H1 (cell line): ENCODE measurements at regions not wholly inside any gene's neighbourhood (a gene's known extent, or its start where the extent isn't known, plus 50 kb on each side); places are given as distances from the start of the nearest gene placed in this dataset.

ENCODE experiments used
- CTCF ChIA-PET: fragments of 300-600 bp; sonication (Branson Sonifier 250); formaldehyde crosslinking; loops from one replicate; lab custom pipeline; 2021; ENCODE audit not compliant: partially characterized antibody; lab: Charles Lee
- POLR2A ChIA-PET: fragments of 300-600 bp; sonication (Branson Sonifier 250); formaldehyde crosslinking; loops from one replicate; lab custom pipeline; 2021; ENCODE audit warnings: inconsistent platforms; ENCODE audit not compliant: partially characterized antibody; lab: Charles Lee
- DNase-seq, 2 experiments: peaks; one replicate each; pipeline versions ENCODE4 v3.0.0 to v3.0.0-alpha.2; 2010 to 2022; ENCODE audit warnings: low spot score in 2 of 2, low read depth in 1 of 2, mixed read lengths in 1 of 2
- FAIRE-seq: peaks from 2 replicates; lab custom pipeline; 2011; peaks lifted over from hg19 to GRCh38; lab: Jason Lieb, UNC
- H2AFZ ChIP-seq: 2 replicates; pipeline ENCODE4 v1.8.1; 2012; ENCODE audit warnings: low read length, inconsistent platforms
- H2AK5ac ChIP-seq: 2 replicates; pipeline ENCODE4 v1.6.1; 2013; ENCODE audit warnings: low read depth, low read length
- H2BK120ac ChIP-seq: replicated peaks from 2 replicates; pipeline ENCODE3; 2013; ENCODE audit warnings: low read depth, low read length, inconsistent platforms
- H2BK12ac ChIP-seq: 2 replicates; pipeline ENCODE4 v1.6.1; 2013; ENCODE audit warnings: low read depth, low read length
- H2BK15ac ChIP-seq: 2 replicates; pipeline ENCODE4 v1.6.1; 2013; ENCODE audit warnings: low read length
- H2BK20ac ChIP-seq: 2 replicates; pipeline ENCODE4 v1.6.1; 2013; ENCODE audit warnings: low read length
- H2BK5ac ChIP-seq: 2 replicates; pipeline ENCODE4 v1.6.1; 2013; ENCODE audit warnings: low read depth, low read length
- H3K14ac ChIP-seq: 2 replicates; pipeline ENCODE4 v1.6.1; 2013; ENCODE audit warnings: inconsistent platforms; ENCODE audit not compliant: insufficient read length
- H3K18ac ChIP-seq: 2 replicates; pipeline ENCODE4 v1.6.1; 2013; ENCODE audit warnings: low read length; ENCODE audit errors: extremely low read depth
- H3K23ac ChIP-seq: 2 replicates; pipeline ENCODE4 v1.6.1; 2013; ENCODE audit warnings: inconsistent platforms; ENCODE audit not compliant: insufficient read length
- H3K23me2 ChIP-seq: 2 replicates; pipeline ENCODE4 v1.6.1; 2013; ENCODE audit warnings: low read depth, low read length
- H3K27ac ChIP-seq: 2 replicates; pipeline ENCODE4 v1.6.1; 2011; ENCODE audit warnings: low read depth, low read length, inconsistent platforms
- H3K27me3 ChIP-seq, 4 experiments: replicated peaks in 1 of 4; 1 replicate in 1 of 4; 2 replicates in 3 of 4; pipeline versions ENCODE4 v1.6.1 to v1.8.1; 2011 to 2013; ENCODE audit warnings: low read length in 3 of 4, mild to moderate bottlenecking in 3 of 4, inconsistent platforms in 2 of 4, mixed read lengths in 2 of 4, moderate library complexity in 1 of 4; ENCODE audit not compliant: control insufficient read depth in 3 of 4, insufficient read depth in 3 of 4; ENCODE audit errors: extremely low read depth in 1 of 4
- H3K36me3 ChIP-seq, 4 experiments: 2 replicates each; pipeline versions ENCODE4 v1.6.1 to v1.8.1; 2011 to 2013; ENCODE audit warnings: mild to moderate bottlenecking in 4 of 4, low read length in 3 of 4, moderate library complexity in 2 of 4, control low read depth in 1 of 4, inconsistent platforms in 1 of 4; ENCODE audit not compliant: insufficient read depth in 4 of 4, control insufficient read depth in 2 of 4
- H3K4ac ChIP-seq: replicated peaks from 2 replicates; pipeline ENCODE3; 2013; ENCODE audit warnings: low read length, low read depth, mixed read lengths, inconsistent platforms; ENCODE audit not compliant: insufficient read length
- H3K4me1 ChIP-seq, 4 experiments: replicated peaks in 1 of 4; 1 replicate in 1 of 4; 2 replicates in 3 of 4; pipeline versions ENCODE4 v1.6.1 to v1.8.1; 2011 to 2013; ENCODE audit warnings: low read length in 3 of 4, inconsistent platforms in 2 of 4, mixed read lengths in 1 of 4; ENCODE audit not compliant: insufficient read depth in 4 of 4, control insufficient read depth in 3 of 4
- H3K4me2 ChIP-seq, 2 experiments: 2 replicates each; pipeline versions ENCODE4 v1.6.1 to v1.8.1; 2011 to 2013; ENCODE audit warnings: low read depth in 2 of 2, low read length in 2 of 2, control low read depth in 1 of 2, inconsistent platforms in 1 of 2, mild to moderate bottlenecking in 1 of 2; ENCODE audit not compliant: insufficient read depth in 1 of 2
- H3K4me3 ChIP-seq, 4 experiments: fragments of 200-600, 300-600 bp in 1 of 4; sonication (generic), shearing (Covaris generic), sonication (Bioruptor Twin) in 1 of 4; 2 replicates each; pipeline versions ENCODE4 v1.5.1 to v1.8.1; 2011 to 2016; ENCODE audit warnings: low read length in 4 of 4, low read depth in 3 of 4, control low read depth in 2 of 4, inconsistent platforms in 2 of 4, mild to moderate bottlenecking in 2 of 4, mixed read lengths in 1 of 4, moderate library complexity in 1 of 4; ENCODE audit not compliant: insufficient read depth in 2 of 4; ENCODE audit errors: extremely low read depth in 1 of 4
- H3K56ac ChIP-seq: replicated peaks from 2 replicates; pipeline ENCODE3; 2013; ENCODE audit warnings: low read depth, mild to moderate bottlenecking, mixed read lengths, low read length, inconsistent platforms; ENCODE audit not compliant: insufficient read length
- H3K79me1 ChIP-seq: 2 replicates; pipeline ENCODE4 v1.6.1; 2013; ENCODE audit warnings: low read depth, low read length, control low read depth
- H3K79me2 ChIP-seq, 2 experiments: 2 replicates each; pipeline versions ENCODE4 v1.6.1 to v1.8.1; 2012 to 2013; ENCODE audit warnings: low read length in 2 of 2, mild to moderate bottlenecking in 2 of 2, inconsistent platforms in 1 of 2; ENCODE audit not compliant: insufficient read depth in 2 of 2, control insufficient read depth in 1 of 2
- H3K9ac ChIP-seq, 4 experiments: replicated peaks in 1 of 4; 1 replicate in 1 of 4; 2 replicates in 3 of 4; pipeline versions ENCODE4 v1.6.1 to v1.8.1; 2011 to 2013; ENCODE audit warnings: low read depth in 3 of 4, low read length in 3 of 4, control low read depth in 2 of 4, mild to moderate bottlenecking in 2 of 4, moderate library complexity in 2 of 4, inconsistent platforms in 1 of 4; ENCODE audit errors: extremely low read depth in 1 of 4
- H3K9me3 ChIP-seq, 2 experiments: 2 replicates each; pipeline versions ENCODE4 v1.6.1 to v1.8.1; 2012 to 2013; ENCODE audit warnings: mild to moderate bottlenecking in 2 of 2, moderate library complexity in 2 of 2, control low read depth in 1 of 2, inconsistent platforms in 1 of 2, low read depth in 1 of 2, low read length in 1 of 2, mixed read lengths in 1 of 2; ENCODE audit not compliant: insufficient read depth in 2 of 2
- H4K20me1 ChIP-seq, 2 experiments: replicated peaks in 1 of 2; 2 replicates each; pipeline versions ENCODE3 to v1.8.1; 2011 to 2013; ENCODE audit warnings: inconsistent platforms in 2 of 2, low read length in 2 of 2, mild to moderate bottlenecking in 1 of 2; ENCODE audit not compliant: insufficient read depth in 2 of 2, control insufficient read depth in 1 of 2
- H4K5ac ChIP-seq: 2 replicates; pipeline ENCODE4 v1.6.1; 2013; ENCODE audit warnings: low read length, low read depth, mixed read lengths, inconsistent platforms; ENCODE audit not compliant: insufficient read length
- H4K8ac ChIP-seq: 2 replicates; pipeline ENCODE4 v1.8.0; 2013; ENCODE audit warnings: mild to moderate bottlenecking, moderate library complexity, low read length, inconsistent platforms; ENCODE audit not compliant: insufficient read depth; ENCODE audit errors: extremely low read depth
- H4K91ac ChIP-seq: replicated peaks from 2 replicates; pipeline ENCODE3; 2013; ENCODE audit warnings: low read length, mixed read lengths, inconsistent platforms; ENCODE audit not compliant: insufficient read length
- ATF3 ChIP-seq: IDR thresholded peaks from 2 replicates; pipeline ENCODE4 v1.6.1; 2011; ENCODE audit warnings: low read depth, mild to moderate bottlenecking, low read length; ENCODE audit not compliant: insufficient read depth
- CBX5 ChIP-seq: fragments of 300-800, 300-1000 bp; sonication (generic); IDR thresholded peaks from 2 replicates; pipeline ENCODE4 v1.7.1; 2016; ENCODE audit warnings: antibody characterized with exemption, low read length, low read depth
- CEBPB ChIP-seq: IDR thresholded peaks from 2 replicates; pipeline ENCODE4 v1.6.1; 2012; ENCODE audit warnings: low read depth, low read length
- EZH2 ChIP-seq: fragments of 200-600 bp; sonication (generic); IDR thresholded peaks from 2 replicates; pipeline ENCODE4 v1.7.1; 2012; ENCODE audit warnings: low read depth, mild to moderate bottlenecking, moderate library complexity, low read length, inconsistent platforms; ENCODE audit not compliant: severe bottlenecking
- KDM4A ChIP-seq: IDR thresholded peaks from one replicate; pipeline ENCODE4 v1.7.1; 2012; ENCODE audit warnings: low read depth, mild to moderate bottlenecking, moderate library complexity, low read length, inconsistent platforms; ENCODE audit not compliant: severe bottlenecking
- NANOG ChIP-seq: IDR thresholded peaks from 2 replicates; pipeline ENCODE4 v1.6.1; 2011; ENCODE audit warnings: low read length, low read depth, mild to moderate bottlenecking, inconsistent platforms; ENCODE audit not compliant: insufficient read depth, poor library complexity, severe bottlenecking
- NRF1 ChIP-seq: IDR thresholded peaks from 2 replicates; pipeline ENCODE4 v1.6.1; 2011; ENCODE audit warnings: mild to moderate bottlenecking, low read depth, low read length, improper control_type of control experiment
- POLR2A ChIP-seq, 2 experiments: IDR thresholded peaks; 1 replicate in 1 of 2; 2 replicates in 1 of 2; pipeline ENCODE4 v1.6.1; 2011; ENCODE audit warnings: low read depth in 2 of 2, low read length in 2 of 2, mild to moderate bottlenecking in 2 of 2; ENCODE audit errors: control extremely low read depth in 1 of 2
- POLR2AphosphoS5 ChIP-seq: IDR thresholded peaks from 2 replicates; pipeline ENCODE4 v1.6.1; 2011; ENCODE audit warnings: low read depth, low read length
- SP1 ChIP-seq: IDR thresholded peaks from 2 replicates; pipeline ENCODE4 v1.6.1; 2011; ENCODE audit warnings: low read depth, low read length
- SP2 ChIP-seq: IDR thresholded peaks from 2 replicates; pipeline ENCODE4 v1.6.1; 2012; ENCODE audit warnings: mild to moderate bottlenecking, low read length, inconsistent platforms
- TAF7 ChIP-seq: optimal IDR thresholded peaks from 2 replicates; pipeline ENCODE3; 2011; ENCODE audit warnings: low read depth, mild to moderate bottlenecking, inconsistent platforms, low read length, moderate library complexity, borderline replicate concordance
- YY1 ChIP-seq: IDR thresholded peaks from 2 replicates; pipeline ENCODE4 v1.6.1; 2011; ENCODE audit warnings: low read depth, mild to moderate bottlenecking, low read length
- WGBS, 2 experiments: shearing (Covaris generic) in 1 of 2; methylation state at CpG; one replicate each; pipeline versions ENCODE4 v1.1.6 to v1.1.7; 2013 to 2015; ENCODE audit warnings: low lambda C conversion rate in 2 of 2, mixed read lengths in 2 of 2, inconsistent platforms in 1 of 2, low coverage in 1 of 2, missing lambda C conversion rate in 1 of 2; ENCODE audit not compliant: insufficient replicate concordance in 2 of 2, insufficient coverage in 1 of 2, insufficient read length in 1 of 2; ENCODE audit errors: extremely low coverage in 1 of 2, missing lambda C conversion rate in 1 of 2; 5-methylcytosine and 5-hydroxymethylcytosine counted together

GRCh38 chr22:48890693-48891554 is 936.7 kb downstream of the BRD1 start:
- Histone ChIP-seq H3K79me2 (no peaks in the 10 kb centered on the region), H4K5ac (no peak overlapping the region), H4K20me1 (peaks cover 0 to 8% of the 10 kb centered on the region in 2 experiments), H3K4me2 (no peak overlapping the region), H3K4ac (no peak overlapping the region), H3K27ac (no peak overlapping the region), H2BK120ac (no peak overlapping the region), H3K23me2 (peaks cover 13% of the 10 kb centered on the region; the same call in 1 of the 2 replicates), H3K4me3 (no peak overlapping the region), H3K79me1 (no peaks in the 10 kb centered on the region), H3K36me3 (no peaks in the 10 kb centered on the region), H3K9me3 (peaks cover 0 to 3% of the 10 kb centered on the region in 2 experiments; a peak in 1 of 4 replicates), H2BK20ac (no peak overlapping the region), H3K4me1 (no peaks in the 10 kb centered on the region), H3K9ac (no peak overlapping the region), H2BK12ac (no peak overlapping the region), H3K18ac (no peak overlapping the region), H4K91ac (no peak overlapping the region), H2AFZ (no peak overlapping the region), H3K14ac (no peak overlapping the region), H2AK5ac (0 out of 2 replicates have a peak overlapping the region, but pooled peaks have one; percentile 19), H3K27me3 (peaks cover 0 to 4% (median 2%) of the 10 kb centered on the region in 4 experiments; a peak in 3 of 7 replicates), H3K23ac (no peak overlapping the region), H3K56ac (no peak overlapping the region), H2BK5ac (no peak overlapping the region), H4K8ac (no peak overlapping the region), H2BK15ac (no peak overlapping the region)
- WGBS, 2 experiments = 85% methylated on average over 13 of the region's 14 CpGs; no CpG with 5 or more reads in 1 of the 2 experiments
- POLR2A ChIA-PET = no interaction called here
- CTCF ChIA-PET = no interaction called here
- DNase-seq (peak in 1 of 2 experiments; percentile 6), FAIRE-seq (no peak)
- no peak for TF ChIP-seq YY1
- TF ChIP-seq NRF1 = no peak
- TF ChIP-seq KDM4A = no peak
- TF ChIP-seq POLR2AphosphoS5 = no peak
- no peak for TF ChIP-seq CBX5
- TF ChIP-seq SP1 = no peak
- TF ChIP-seq NANOG = no peak
- no peak for TF ChIP-seq CEBPB
- no peak for TF ChIP-seq ATF3
- no peak for TF ChIP-seq SP2
- no peak for TF ChIP-seq TAF7
- no peak for TF ChIP-seq POLR2A (IDR thresholded peaks at IDR 0.05; ENCODE audit: control extremely low read depth in 1 of 2, low read depth in 2 of 2, low read length in 2 of 2)
- no peak for TF ChIP-seq EZH2
